IPS-15b (cell line): ENCODE measurements at regions not wholly inside any gene's neighbourhood (a gene's known extent, or its start where the extent isn't known, plus 50 kb on each side); places are given as distances from the start of the nearest gene placed in this dataset.

ENCODE experiments used
- H3K27me3 ChIP-seq: one replicate; pipeline ENCODE4 v1.6.1; 2013; ENCODE audit warnings: low read length; ENCODE audit not compliant: control insufficient read depth, insufficient read depth
- H3K36me3 ChIP-seq: one replicate; pipeline ENCODE4 v1.6.1; 2013; ENCODE audit warnings: low read length; ENCODE audit not compliant: control insufficient read depth, insufficient read depth
- H3K4me1 ChIP-seq: one replicate; pipeline ENCODE4 v1.6.1; 2013; ENCODE audit warnings: mild to moderate bottlenecking, low read length; ENCODE audit not compliant: control insufficient read depth, insufficient read depth
- H3K4me3 ChIP-seq: one replicate; pipeline ENCODE4 v1.5.1; 2013; ENCODE audit warnings: low read depth, low read length
- H3K9ac ChIP-seq: one replicate; pipeline ENCODE4 v1.6.1; 2013; ENCODE audit warnings: low read depth, mild to moderate bottlenecking, low read length
- H3K9me3 ChIP-seq: one replicate; pipeline ENCODE4 v1.6.1; 2013; ENCODE audit warnings: mild to moderate bottlenecking, low read length; ENCODE audit not compliant: control insufficient read depth, insufficient read depth

DNA sequence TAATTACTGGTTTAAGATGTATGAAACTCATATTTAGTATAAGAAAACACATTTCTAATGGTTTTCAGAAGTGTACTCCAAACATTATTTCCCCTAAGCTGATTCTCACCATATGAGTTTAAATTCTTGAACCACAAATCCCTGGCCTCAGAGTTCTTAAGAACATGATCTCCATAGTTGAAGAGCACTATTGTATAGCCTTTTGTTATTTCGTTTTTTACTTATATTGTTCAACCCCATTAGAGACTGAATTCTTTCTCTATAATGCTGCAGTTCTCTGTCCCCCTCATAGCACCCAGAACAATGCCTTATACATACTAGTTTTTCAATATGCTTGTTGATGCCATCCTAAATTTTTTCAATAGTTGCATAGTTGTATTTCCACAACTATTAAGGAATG is 85.5 kb upstream of the TMEM17 start:
- Histone ChIP-seq H3K4me3 (no peak overlapping the region), H3K9ac (no peak overlapping the region), H3K4me1 (no peaks in the 10 kb centered on the region), H3K27me3 (no peaks in the 10 kb centered on the region), H3K36me3 (no peaks in the 10 kb centered on the region), H3K9me3 (no peaks in the 10 kb centered on the region)

DNA sequence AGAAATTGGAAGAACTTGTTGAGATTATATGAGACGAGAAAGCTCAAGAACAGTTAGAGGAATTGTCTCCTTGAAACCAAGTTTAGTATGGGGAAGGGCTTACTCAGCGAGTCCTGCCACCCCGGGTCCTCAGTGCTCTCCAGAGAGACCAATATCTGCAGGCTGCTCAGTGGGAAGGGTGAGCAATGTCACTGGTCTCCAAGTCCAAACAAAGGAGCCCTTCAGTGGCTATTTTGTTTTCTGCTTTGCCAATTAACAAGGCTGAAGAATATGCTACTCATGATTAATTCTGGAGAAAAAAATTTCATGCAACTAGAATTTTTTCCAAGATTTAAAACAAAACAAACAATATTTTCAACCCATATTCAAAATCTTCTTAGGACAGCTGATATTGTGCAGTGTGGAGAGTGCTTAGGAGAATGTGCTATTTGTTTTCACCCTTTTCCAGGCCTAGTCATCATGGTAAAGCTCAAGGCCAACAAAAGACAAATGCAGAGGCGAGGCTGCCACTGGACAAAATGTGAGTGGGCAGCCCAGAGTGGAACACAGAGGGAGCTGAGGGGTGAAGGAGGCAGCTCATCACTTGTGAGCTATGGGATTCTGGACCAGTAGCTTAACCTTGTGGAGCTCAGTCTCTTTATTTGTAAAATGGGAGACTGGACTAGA is 83.8 kb upstream of the TMEM17 start:
- Histone ChIP-seq H3K9ac (no peak overlapping the region), H3K4me1 (no peaks in the 10 kb centered on the region), H3K27me3 (no peaks in the 10 kb centered on the region), H3K36me3 (no peaks in the 10 kb centered on the region), H3K4me3 (no peak overlapping the region), H3K9me3 (no peaks in the 10 kb centered on the region)

DNA sequence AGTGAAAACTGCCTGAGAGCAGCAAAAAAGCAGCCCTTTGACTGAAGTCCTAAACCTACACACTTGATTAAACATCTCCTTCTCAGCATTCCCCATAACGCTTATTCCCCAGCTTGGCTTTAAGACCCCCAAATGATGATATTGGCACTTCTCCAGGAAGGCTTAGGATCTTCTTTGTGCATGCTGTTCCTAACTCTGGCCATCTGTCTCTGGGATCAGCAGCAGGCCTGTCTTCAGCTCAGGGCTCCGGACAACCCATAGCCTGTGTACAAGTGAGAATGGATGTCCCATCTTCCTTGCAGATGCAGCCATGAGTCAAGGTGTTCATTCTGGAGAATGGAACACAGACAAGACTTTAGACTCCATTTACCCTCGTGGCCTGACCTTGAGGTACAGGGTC is 81.6 kb upstream of the TMEM17 start:
- Histone ChIP-seq H3K9ac (no peak overlapping the region), H3K4me1 (no peaks in the 10 kb centered on the region), H3K27me3 (no peaks in the 10 kb centered on the region), H3K9me3 (no peaks in the 10 kb centered on the region), H3K36me3 (no peaks in the 10 kb centered on the region), H3K4me3 (no peak overlapping the region)

DNA sequence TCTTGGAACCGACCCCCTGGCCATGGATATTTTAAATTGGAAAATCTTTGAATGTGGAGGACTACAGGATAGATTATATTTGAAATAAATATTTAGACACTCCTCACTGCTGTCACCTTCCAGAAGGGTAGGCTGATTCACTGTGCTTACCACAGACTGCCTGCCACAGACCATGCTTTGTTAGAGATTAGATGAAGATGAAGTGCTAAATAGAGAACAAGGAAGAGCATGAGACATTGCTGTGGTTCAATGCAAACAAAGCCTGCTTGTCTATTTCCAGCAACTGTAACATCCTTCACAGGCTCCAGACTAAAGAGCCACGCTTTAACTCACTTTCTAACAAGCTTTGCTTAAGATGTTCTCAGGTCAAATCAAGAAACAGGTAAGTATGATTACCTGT is 81.0 kb upstream of the TMEM17 start:
- no peaks in the 10 kb centered on the region for H3K9me3 ChIP-seq
- no peaks in the 10 kb centered on the region for H3K27me3 ChIP-seq
- no peak overlapping the region for H3K9ac ChIP-seq
- no peaks in the 10 kb centered on the region for H3K36me3 ChIP-seq
- no peak overlapping the region for H3K4me3 ChIP-seq
- no peaks in the 10 kb centered on the region for H3K4me1 ChIP-seq

DNA sequence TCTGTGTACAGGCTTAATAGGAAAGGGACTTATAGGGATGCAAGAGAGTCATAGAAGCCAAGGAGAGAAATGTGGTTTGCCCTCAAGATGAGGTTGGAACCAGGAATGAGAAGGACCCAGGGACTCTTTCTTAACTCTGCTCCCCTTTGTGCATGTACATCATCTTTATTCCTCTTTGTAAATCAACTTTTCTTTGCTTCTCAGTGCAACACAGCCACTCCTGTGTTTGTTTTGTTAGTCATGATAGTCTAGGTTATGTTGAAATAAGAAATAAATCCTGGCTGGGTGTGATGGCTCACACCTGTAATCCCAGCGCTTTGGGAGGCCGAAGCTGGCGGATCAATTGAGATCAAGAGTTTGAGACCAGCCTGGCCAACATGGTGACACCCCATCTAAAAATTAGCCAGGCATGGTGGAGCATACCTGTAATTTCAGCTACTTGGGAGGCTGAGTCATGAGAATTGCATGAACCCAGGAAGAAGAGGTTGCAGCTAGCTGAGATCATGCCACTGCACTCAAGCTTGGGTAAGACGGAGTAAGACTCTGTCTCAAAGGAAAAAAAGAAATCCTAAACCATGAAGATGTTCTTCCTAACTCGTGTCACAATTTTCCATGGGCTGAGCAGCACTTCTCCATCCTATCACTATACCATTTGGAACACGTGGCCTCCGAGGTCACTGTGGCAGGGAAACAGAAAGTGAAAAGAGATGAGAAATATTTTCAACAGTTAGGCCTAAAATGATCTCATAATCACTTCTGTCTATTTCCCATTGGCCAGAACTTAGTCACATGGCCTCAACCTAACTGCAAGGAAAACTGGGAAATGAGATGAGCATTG is 73.0 kb upstream of the TMEM17 start:
- Histone ChIP-seq H3K9ac (no peak overlapping the region), H3K36me3 (no peaks in the 10 kb centered on the region), H3K9me3 (no peaks in the 10 kb centered on the region), H3K4me3 (no peak overlapping the region), H3K27me3 (no peaks in the 10 kb centered on the region), H3K4me1 (no peaks in the 10 kb centered on the region)

DNA sequence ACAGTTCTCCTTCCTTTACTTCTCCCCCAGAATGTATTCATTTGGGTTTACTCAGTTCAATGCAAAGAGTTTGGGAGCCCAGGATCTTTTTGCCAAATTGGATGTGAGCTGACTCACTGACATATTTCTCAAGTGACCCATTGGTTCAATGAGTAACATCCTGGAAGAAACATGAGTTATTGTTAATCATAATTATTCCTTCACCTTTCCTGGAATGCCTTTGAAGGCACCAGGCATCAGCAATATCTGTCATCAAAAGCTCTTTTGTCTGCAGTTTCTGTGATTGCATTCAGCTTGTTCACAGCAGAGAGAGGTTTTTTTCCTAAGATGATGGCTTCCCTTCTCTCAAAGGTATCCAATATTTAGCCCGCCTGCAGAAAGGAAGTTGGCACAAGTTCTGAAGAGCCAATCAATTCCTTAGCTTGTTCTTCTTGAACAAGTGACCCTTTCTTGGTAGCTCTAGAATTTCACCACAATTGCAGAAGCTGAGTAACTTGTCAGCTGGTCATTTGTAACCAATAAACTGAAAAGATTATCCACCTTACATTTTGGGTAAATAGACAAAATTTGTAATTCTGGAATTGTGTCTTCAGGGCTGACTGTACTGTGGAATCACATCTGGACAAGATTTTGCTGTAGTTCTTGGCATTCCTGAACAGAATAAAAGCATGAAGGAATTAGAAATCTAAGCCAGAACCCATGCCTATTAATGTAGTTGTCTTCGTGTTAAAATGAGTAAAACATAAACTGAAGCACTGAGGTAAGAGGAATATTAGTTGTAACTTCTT is 72.2 kb upstream of the TMEM17 start:
- Histone ChIP-seq H3K36me3 (no peaks in the 10 kb centered on the region), H3K9ac (no peak overlapping the region), H3K4me1 (no peaks in the 10 kb centered on the region), H3K4me3 (no peak overlapping the region), H3K27me3 (peaks cover 3% of the 10 kb centered on the region), H3K9me3 (no peaks in the 10 kb centered on the region)

DNA sequence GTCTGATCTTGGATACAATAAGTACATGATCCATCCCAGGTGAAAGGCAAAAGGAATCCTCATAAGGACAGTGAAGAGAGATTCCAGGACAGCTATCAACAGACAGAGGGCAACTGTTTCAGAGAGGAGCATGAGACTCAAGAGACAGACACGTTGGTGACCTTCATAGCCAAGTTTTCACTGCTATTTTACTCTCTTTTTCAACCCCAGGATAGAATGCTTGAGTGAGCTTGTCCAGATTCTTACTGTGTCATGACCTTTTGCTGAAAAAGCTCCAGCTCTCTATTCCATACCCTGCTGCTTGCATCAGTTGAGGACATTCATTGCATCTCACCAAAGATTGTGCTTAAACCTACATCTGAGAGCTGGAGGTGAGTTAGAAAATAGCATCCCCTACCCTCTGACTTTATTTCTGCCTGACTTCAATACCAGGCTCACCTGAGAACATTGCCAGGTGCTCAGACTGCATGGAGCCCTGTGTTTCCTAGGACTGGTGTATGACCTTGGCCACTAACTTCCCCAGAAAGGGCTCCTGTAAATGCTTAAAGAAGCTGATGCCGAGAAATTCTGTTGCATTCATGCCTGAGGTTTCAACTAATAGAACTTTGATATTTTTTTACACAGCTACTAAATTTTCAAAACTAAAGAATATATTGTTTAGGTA is 70.4 kb upstream of the TMEM17 start:
- Histone ChIP-seq H3K9me3 (no peaks in the 10 kb centered on the region), H3K9ac (no peak overlapping the region)

DNA sequence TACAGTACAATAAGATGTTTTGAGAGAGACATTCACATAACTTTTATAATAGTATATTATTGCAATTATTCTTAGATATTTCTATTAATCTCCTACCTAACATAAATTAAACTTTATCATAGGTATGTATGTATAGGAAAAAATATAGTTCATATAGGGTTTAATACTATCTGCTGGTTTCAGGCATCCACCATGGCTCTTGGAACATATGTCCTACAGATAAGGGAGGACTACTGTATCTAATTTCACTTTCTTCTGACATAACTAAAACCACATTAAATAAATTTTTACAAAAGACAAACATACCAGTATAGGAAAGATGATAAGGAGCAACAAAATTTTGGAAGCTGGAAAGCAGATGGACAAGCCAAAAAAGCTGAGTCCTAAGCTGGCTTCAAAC is 67.9 kb upstream of the TMEM17 start:
- no peaks in the 10 kb centered on the region for H3K4me1 ChIP-seq
- H3K9ac ChIP-seq: no peak overlapping the region
- no peaks in the 10 kb centered on the region for H3K36me3 ChIP-seq
- H3K4me3 ChIP-seq: no peak overlapping the region
- peaks cover 24% of the 10 kb centered on the region for H3K27me3 ChIP-seq
- H3K9me3 ChIP-seq: no peaks in the 10 kb centered on the region

More for the DNA sequence above, 70.4 kb upstream of the TMEM17 start:
- Histone ChIP-seq H3K36me3 (no peaks in the 10 kb centered on the region), H3K4me1 (no peaks in the 10 kb centered on the region), H3K27me3 (peaks cover 15% of the 10 kb centered on the region), H3K4me3 (no peak overlapping the region)

DNA sequence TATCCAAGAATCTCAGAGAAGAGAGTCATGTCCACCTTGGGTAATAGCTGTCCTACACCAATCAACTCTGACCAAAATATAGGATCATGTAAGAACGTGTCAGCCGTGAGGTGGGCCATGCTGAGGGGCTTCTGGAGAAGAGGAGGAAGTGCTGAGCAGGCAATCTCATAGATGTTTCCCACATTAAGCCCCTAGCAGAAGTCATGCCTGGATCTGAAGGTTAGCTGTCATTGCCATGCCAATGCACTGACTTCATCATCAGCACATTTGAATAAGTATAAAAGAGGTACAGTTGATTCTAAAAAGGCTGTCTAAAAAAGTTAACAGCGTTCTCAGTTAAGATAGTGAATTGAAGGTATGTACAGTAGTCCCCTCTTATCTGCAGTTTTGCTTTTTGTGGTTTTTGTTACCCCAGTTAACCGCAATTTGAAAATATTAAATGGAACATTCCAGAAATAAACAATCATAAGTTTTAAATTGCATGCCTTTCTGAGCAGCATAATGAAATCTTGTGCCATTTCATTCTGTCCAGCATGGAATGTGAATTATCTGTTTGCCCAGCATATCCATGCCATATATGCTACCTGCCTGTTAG is 67.2 kb upstream of the TMEM17 start:
- Histone ChIP-seq H3K4me1 (no peaks in the 10 kb centered on the region), H3K9ac (no peak overlapping the region), H3K36me3 (no peaks in the 10 kb centered on the region), H3K27me3 (peaks cover 24% of the 10 kb centered on the region), H3K9me3 (no peaks in the 10 kb centered on the region), H3K4me3 (no peak overlapping the region)

DNA sequence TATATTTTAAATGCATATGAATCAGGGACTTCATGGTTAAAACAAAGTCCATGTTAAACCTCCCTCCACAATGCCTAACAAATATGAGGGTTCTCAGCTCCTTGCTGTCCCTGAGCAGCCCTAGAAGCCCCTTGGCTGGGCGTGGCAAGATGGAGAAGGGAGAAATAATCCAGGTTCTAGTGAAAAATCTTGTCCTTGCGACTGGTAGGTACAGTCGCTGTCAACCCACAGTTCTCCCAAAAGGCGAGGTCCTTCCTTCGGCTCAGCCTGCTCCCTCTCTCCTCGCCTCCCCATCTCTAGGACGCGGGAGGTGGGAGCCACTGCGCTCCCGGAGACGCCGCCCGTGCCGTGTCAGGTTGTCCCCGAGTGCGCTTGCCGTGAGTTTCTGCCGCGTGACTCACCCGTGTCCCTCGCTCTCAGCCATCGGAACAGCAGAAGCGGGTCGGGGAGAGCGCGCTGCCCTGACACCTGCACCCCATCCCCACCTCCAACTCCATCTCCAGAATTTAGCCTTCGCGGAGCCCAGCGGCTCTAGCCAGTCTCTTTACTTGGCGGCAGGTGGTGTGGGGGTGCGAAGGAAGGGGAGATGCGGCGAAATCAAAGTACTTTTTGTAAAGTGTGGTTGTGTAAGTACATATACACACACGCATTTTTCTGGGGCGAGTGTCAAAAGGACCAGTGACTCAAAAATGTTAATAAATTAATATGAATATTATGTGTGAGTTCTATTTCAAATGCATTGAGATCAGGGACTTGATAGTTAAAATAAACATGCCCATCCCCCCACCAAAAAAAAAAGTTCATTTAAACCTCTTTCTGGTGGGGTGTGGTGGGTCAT is 65.1 kb upstream of the TMEM17 start:
- peaks cover 24% of the 10 kb centered on the region for H3K27me3 ChIP-seq
- H3K9ac ChIP-seq: no peak overlapping the region
- no peaks in the 10 kb centered on the region for H3K9me3 ChIP-seq
- H3K4me3 ChIP-seq: peak overlapping the region; percentile 65
- no peaks in the 10 kb centered on the region for H3K36me3 ChIP-seq
- no peaks in the 10 kb centered on the region for H3K4me1 ChIP-seq
